PC-3 (cell line): ENCODE measurements at regions not wholly inside any gene's neighbourhood (a gene's known extent, or its start where the extent isn't known, plus 50 kb on each side); places are given as distances from the start of the nearest gene placed in this dataset.
A peak's percentile ranks its signal among the peaks of the same experiment; 100 is the strongest.

Source experiments
- ATAC-seq: fragments of 200-7000 bp; cut with Tn5 transposase; 2 replicates; pipeline ENCODE4 v1.9.1; 2020; ENCODE audit warnings: mild to moderate bottlenecking, moderate library complexity
- BruUV-seq: library from RNA; stranded (reverse); fragments of 400-500 nt; replicated peaks from 2 replicates; lab custom pipeline; 2021; lab: Mats Ljungman, UMichigan
- CTCF ChIA-PET: fragments of 300-600 bp; sonication (Branson Sonifier 250); formaldehyde crosslinking; loops from one replicate; lab custom pipeline; 2022; ENCODE audit warnings: antibody characterized with exemption; lab: Charles Lee
- POLR2A ChIA-PET: fragments of 300-600 bp; sonication (Branson Sonifier 250); formaldehyde crosslinking; loops from one replicate; lab custom pipeline; 2022; ENCODE audit warnings: antibody characterized with exemption; ENCODE audit not compliant: unreplicated experiment; lab: Charles Lee
- DNase-seq: peaks from one replicate; pipeline ENCODE4 v3.0.0-alpha.2; 2015
- H2AFZ ChIP-seq: fragments of 300-600 bp; sonication (generic); 2 replicates; pipeline ENCODE4 v1.6.0; 2016; ENCODE audit warnings: antibody characterized with exemption, low read length
- H3F3A ChIP-seq: fragments of 300-600 bp; sonication (generic); one replicate; pipeline ENCODE4 v1.6.0; 2017; ENCODE audit warnings: antibody characterized with exemption, low read length, control low read depth, mild to moderate bottlenecking; ENCODE audit not compliant: unreplicated experiment
- H3K27ac ChIP-seq: fragments of 300-600 bp; sonication (generic); 2 replicates; pipeline ENCODE4 v1.5.1; 2016; ENCODE audit warnings: mild to moderate bottlenecking, low read length
- H3K27me3 ChIP-seq: fragments of 300-600 bp; sonication (generic); 2 replicates; pipeline ENCODE4 v1.6.1; 2016; ENCODE audit warnings: low read length, mixed read lengths
- H3K36me3 ChIP-seq: fragments of 300-600 bp; sonication (generic); 2 replicates; pipeline ENCODE4 v1.6.1; 2016; ENCODE audit warnings: low read depth, mixed run types, low read length, mixed read lengths
- H3K4me1 ChIP-seq: fragments of 300-600 bp; sonication (generic); 2 replicates; pipeline ENCODE4 v1.5.1; 2016; ENCODE audit warnings: low read length; ENCODE audit not compliant: insufficient read depth
- H3K4me2 ChIP-seq: fragments of 300-600 bp; sonication (generic); 2 replicates; pipeline ENCODE4 v1.6.0; 2016; ENCODE audit warnings: low read length
- H3K4me3 ChIP-seq: fragments of 300-600 bp; sonication (generic); 2 replicates; pipeline ENCODE4 v1.5.1; 2016; ENCODE audit warnings: mild to moderate bottlenecking, low read length, mixed read lengths
- H3K79me2 ChIP-seq: fragments of 300-600 bp; sonication (generic); 2 replicates; pipeline ENCODE4 v1.6.1; 2017; ENCODE audit warnings: low read length, mixed read lengths
- H3K9ac ChIP-seq: fragments of 300-600 bp; sonication (generic); 2 replicates; pipeline ENCODE4 v1.6.0; 2016; ENCODE audit warnings: mild to moderate bottlenecking, low read length
- H3K9me2 ChIP-seq: fragments of 300-600 bp; sonication (generic); replicated peaks from 2 replicates; pipeline ENCODE4 v1.6.1; 2016; ENCODE audit warnings: mixed run types, low read length, mixed read lengths
- H3K9me3 ChIP-seq: fragments of 300-600 bp; sonication (generic); 2 replicates; pipeline ENCODE4 v1.6.1; 2016; ENCODE audit warnings: low read length, mixed read lengths
- H4K20me1 ChIP-seq: fragments of 300-600 bp; sonication (generic); 2 replicates; pipeline ENCODE4 v1.6.1; 2016; ENCODE audit warnings: low read length, mixed read lengths
- CTCF ChIP-seq: fragments of 300-600 bp; sonication (generic); conservative IDR thresholded peaks from 2 replicates; pipeline ENCODE4 v1.5.1; 2017; ENCODE audit warnings: antibody characterized with exemption, low read depth, mild to moderate bottlenecking, low read length
- EZH2 ChIP-seq: fragments of 300-600 bp; sonication (generic); IDR thresholded peaks from one replicate; pipeline ENCODE4 v1.6.1; 2017; ENCODE audit warnings: antibody characterized with exemption, mild to moderate bottlenecking, low read length; ENCODE audit not compliant: unreplicated experiment
- EZH2phosphoT487 ChIP-seq: fragments of 300-600 bp; sonication (generic); IDR thresholded peaks from 2 replicates; pipeline ENCODE4 v1.6.1; 2018; ENCODE audit warnings: mild to moderate bottlenecking, antibody characterized with exemption, low read length, borderline replicate concordance
- intact Hi-C: fragments of 100-400 bp; cut with micrococcal nuclease; formaldehyde crosslinking; loops from 2 replicates; pipeline ENCODE4 v1.9.0; 2023

GRCh38 chr18:77380695-77381094 is 131.0 kb downstream of the GALR1 start:
- BruUV-seq = no TSS peak
- Histone ChIP-seq H4K20me1 (no peaks in the 10 kb centered on the region), H3K36me3 (no peaks in the 10 kb centered on the region), H3K9ac (no peak overlapping the region), H3F3A (no peaks in the 10 kb centered on the region), H3K4me3 (no peak overlapping the region), H3K4me2 (no peak overlapping the region), H3K9me2 (no peaks in the 10 kb centered on the region), H3K79me2 (no peaks in the 10 kb centered on the region), H3K9me3 (no peaks in the 10 kb centered on the region), H3K27ac (no peak overlapping the region), H3K4me1 (no peaks in the 10 kb centered on the region), H2AFZ (no peak overlapping the region), H3K27me3 (peaks cover 20% of the 10 kb centered on the region; the same call in 1 of the 2 replicates)
- ChIA-PET POLR2A (no interaction called here), CTCF (interaction anchor here (0.7 kb wide), 1 partner anchor 136 kb away, joined by 4 read pairs; no protein-coding TSS in a partner anchor)
- ATAC-seq (no peak), DNase-seq (no peak)
- TF ChIP-seq CTCF = no peak
- no peak for TF ChIP-seq EZH2phosphoT487
- TF ChIP-seq EZH2 = no peak
- intact Hi-C loops = no loop called here

- H2AFZ ChIP-seq = no peak overlapping the region
- no peak overlapping the region for H3K4me2 ChIP-seq
- H3K9ac ChIP-seq = no peak overlapping the region
- H3K27me3 ChIP-seq = no peaks in the 10 kb centered on the region; the same call in 1 of the 2 replicates
- intact Hi-C loops = no loop called here
- ATAC-seq = no peak
- no peaks in the 10 kb centered on the region for H3K79me2 ChIP-seq
- no peak overlapping the region for H3K27ac ChIP-seq
- H3K36me3 ChIP-seq = no peaks in the 10 kb centered on the region
- no peak overlapping the region for H3K4me3 ChIP-seq
- H3F3A ChIP-seq = no peaks in the 10 kb centered on the region
- TF ChIP-seq CTCF (no peak), EZH2phosphoT487 (no peak), EZH2 (no peak)
- H4K20me1 ChIP-seq = no peaks in the 10 kb centered on the region
- CTCF ChIA-PET = no interaction called here
- no peaks in the 10 kb centered on the region for H3K9me2 ChIP-seq
- no TSS peak for BruUV-seq
- peak; percentile 39 for DNase-seq
- H3K9me3 ChIP-seq = no peaks in the 10 kb centered on the region
- H3K4me1 ChIP-seq = 0 out of 2 replicates have a peak, but pooled peaks cover 4% of the 10 kb centered on the region
- POLR2A ChIA-PET = no interaction called here
These were observed 142.7 kb downstream of the GALR1 start for GRCh38 chr18:77392321-77392720.

GRCh38 chr18:77393519-77393918 is 143.9 kb downstream of the GALR1 start:
- H3K79me2 ChIP-seq = no peaks in the 10 kb centered on the region
- TF ChIP-seq CTCF (no peak), EZH2phosphoT487 (no peak), EZH2 (no peak)
- H4K20me1 ChIP-seq = no peaks in the 10 kb centered on the region
- ChIA-PET CTCF (no interaction called here), POLR2A (no interaction called here)
- no peak for ATAC-seq
- no peaks in the 10 kb centered on the region for H3K36me3 ChIP-seq
- no peaks in the 10 kb centered on the region for H3K9me2 ChIP-seq
- H3F3A ChIP-seq = no peaks in the 10 kb centered on the region
- 0 out of 2 replicates have a peak, but pooled peaks cover 4% of the 10 kb centered on the region for H3K4me1 ChIP-seq
- no peak overlapping the region for H2AFZ ChIP-seq
- H3K4me2 ChIP-seq = no peak overlapping the region
- intact Hi-C loops = no loop called here
- H3K4me3 ChIP-seq = no peak overlapping the region
- H3K27ac ChIP-seq = no peak overlapping the region
- peaks cover 11% of the 10 kb centered on the region for H3K27me3 ChIP-seq
- no peak for DNase-seq
- no peaks in the 10 kb centered on the region for H3K9me3 ChIP-seq
- H3K9ac ChIP-seq = no peak overlapping the region
- no TSS peak for BruUV-seq
